H7 (cell line): ENCODE measurements at regions not wholly inside any gene's neighbourhood (a gene's known extent, or its start where the extent isn't known, plus 50 kb on each side); places are given as distances from the start of the nearest gene placed in this dataset.

Source experiments
- DNase-seq: peaks from one replicate; pipeline ENCODE4 v3.0.0; 2012
- H3K27me3 ChIP-seq: 2 replicates; pipeline ENCODE4 v1.6.0; 2011; ENCODE audit warnings: mild to moderate bottlenecking, low read length; ENCODE audit not compliant: control insufficient read depth, insufficient read depth
- H3K36me3 ChIP-seq: replicated peaks from 2 replicates; pipeline ENCODE4 v1.5.1; 2011; ENCODE audit warnings: low read length; ENCODE audit not compliant: control insufficient read depth, insufficient read depth
- H3K4me3 ChIP-seq: 2 replicates; pipeline ENCODE4 v1.5.1; 2011; ENCODE audit warnings: low read depth, mild to moderate bottlenecking, control low read depth, low read length, moderate library complexity; ENCODE audit not compliant: insufficient read depth

- Histone ChIP-seq H3K27me3 (no peaks in the 10 kb centered on the region), H3K36me3 (no peaks in the 10 kb centered on the region), H3K4me3 (no peak overlapping the region)
- DNase-seq = no peak
These were observed 63.5 kb downstream of the SYT4 start for GRCh38 chr18:43213816-43214215.

DNA sequence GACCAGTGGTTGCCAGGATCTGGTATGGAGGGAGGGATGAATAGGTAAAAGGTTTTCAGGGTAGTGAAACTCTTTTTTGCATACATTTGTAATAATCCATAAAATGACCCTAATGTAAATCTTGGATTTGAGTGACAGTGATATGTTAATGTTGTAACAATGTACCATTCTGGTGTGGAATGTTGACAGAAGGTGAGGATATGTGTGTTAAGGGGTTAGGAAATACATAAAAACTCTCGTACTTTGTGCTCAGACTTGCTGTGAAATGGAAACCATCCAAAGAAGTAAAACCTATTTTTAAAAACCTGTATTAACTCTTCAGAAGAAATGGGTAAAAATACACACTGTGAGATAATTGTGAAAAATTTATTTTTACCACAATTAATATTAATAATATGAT lies 66.2 kb downstream of the SYT4 start:
- no peaks in the 10 kb centered on the region for H3K27me3 ChIP-seq
- no peaks in the 10 kb centered on the region for H3K36me3 ChIP-seq
- H3K4me3 ChIP-seq = no peak overlapping the region
- DNase-seq = no peak

GRCh38 chr18:43195421-43195820 lies 79.9 kb upstream of the RIT2 start:
- no peaks in the 10 kb centered on the region for H3K27me3 ChIP-seq
- H3K4me3 ChIP-seq = no peak overlapping the region
- H3K36me3 ChIP-seq = no peaks in the 10 kb centered on the region
- DNase-seq = no peak

GRCh38 chr18:43193336-43193735 lies 77.9 kb upstream of the RIT2 start:
- H3K27me3 ChIP-seq = no peaks in the 10 kb centered on the region
- H3K4me3 ChIP-seq = no peak overlapping the region
- H3K36me3 ChIP-seq = no peaks in the 10 kb centered on the region
- DNase-seq = no peak

- Histone ChIP-seq H3K36me3 (no peaks in the 10 kb centered on the region), H3K27me3 (no peaks in the 10 kb centered on the region), H3K4me3 (no peak overlapping the region)
- no peak for DNase-seq
These were observed 76.9 kb upstream of the RIT2 start for GRCh38 chr18:43192408-43192807.

DNA sequence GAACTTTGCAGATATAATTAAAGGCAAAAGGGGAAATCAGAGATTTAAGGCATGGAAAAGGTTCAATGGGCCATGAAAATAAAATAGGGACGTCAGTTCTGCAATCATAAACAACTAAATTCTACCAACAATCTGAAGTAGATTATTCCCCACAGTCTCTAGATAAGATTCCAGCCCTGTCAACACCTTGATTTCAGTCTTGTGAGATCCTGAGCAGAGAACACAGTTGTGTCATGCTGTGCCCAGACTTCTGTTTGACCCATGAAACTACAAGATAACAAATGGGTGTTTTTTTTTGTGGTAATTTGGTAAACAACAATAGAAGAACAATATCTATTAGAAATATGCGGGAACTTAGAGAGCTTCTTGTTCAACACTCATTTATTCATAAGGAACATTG lies 66.2 kb upstream of the RIT2 start:
- H3K36me3 ChIP-seq = no peaks in the 10 kb centered on the region
- H3K27me3 ChIP-seq = no peaks in the 10 kb centered on the region
- no peak for DNase-seq
- no peak overlapping the region for H3K4me3 ChIP-seq

DNA sequence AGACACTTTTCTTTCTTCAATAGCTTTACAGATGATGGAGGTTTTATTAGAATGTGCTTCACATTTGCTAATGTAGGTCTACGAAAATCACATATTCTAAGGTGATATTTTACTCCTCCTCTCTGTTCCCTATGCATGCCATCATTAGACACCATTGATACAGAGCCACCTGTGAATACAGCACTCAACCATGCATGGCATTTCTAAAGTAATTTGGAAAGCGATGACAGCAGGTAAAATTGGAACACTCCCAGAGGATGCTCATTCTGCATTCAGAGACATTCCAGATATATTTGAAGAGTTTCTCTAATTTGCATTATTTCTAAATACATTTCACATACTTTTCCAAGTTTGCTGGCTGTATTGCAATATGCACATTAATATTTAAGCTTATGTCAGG lies 65.3 kb upstream of the RIT2 start:
- Histone ChIP-seq H3K4me3 (no peak overlapping the region), H3K27me3 (no peaks in the 10 kb centered on the region), H3K36me3 (no peaks in the 10 kb centered on the region)
- DNase-seq = no peak

DNA sequence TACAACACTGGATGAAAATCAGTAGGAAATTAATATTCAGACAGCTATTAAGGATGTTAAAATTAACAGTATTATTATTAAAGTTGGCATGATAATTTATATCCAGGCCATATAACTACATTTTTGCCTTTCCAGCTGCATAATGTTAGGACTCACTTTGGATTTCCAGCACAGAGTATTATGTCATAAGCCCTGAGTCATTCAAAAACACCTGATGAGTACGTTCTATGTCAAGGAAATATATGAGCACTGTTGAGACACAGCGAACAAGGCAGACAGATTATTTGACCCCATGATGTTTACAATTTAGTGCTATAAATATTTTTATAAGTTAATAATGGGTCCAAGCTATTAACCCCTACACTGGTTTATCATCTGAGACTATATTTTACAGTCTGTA lies 59.8 kb upstream of the RIT2 start:
- Histone ChIP-seq H3K4me3 (no peak overlapping the region), H3K36me3 (no peaks in the 10 kb centered on the region), H3K27me3 (no peaks in the 10 kb centered on the region)
- DNase-seq = no peak

DNA sequence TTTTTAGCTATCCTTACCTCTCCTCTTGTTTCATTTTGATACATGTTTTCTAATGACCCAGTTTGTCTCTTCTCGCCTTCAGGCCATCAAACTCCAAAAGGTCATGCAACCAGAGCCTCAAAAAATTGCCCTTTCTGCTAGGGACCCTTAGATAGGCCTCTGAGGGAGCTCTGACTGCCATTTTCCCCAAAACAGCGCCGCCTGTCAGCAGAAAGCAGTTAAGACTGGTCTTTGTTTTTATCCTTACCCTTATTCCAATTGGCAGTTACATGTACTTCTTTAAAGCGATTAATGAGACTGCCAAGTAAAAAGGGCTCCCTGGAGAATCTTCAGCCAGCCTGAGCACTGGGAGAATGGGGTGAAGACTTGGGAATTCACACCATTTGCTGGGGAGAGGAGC lies 55.1 kb upstream of the RIT2 start:
- no peaks in the 10 kb centered on the region for H3K27me3 ChIP-seq
- peak; percentile 2 for DNase-seq
- no peaks in the 10 kb centered on the region; the same call in 1 of the 2 replicates for H3K36me3 ChIP-seq
- no peak overlapping the region for H3K4me3 ChIP-seq
